GM10266 (cell line): ENCODE measurements at regions not wholly inside any gene's neighbourhood (a gene's known extent, or its start where the extent isn't known, plus 50 kb on each side); places are given as distances from the start of the nearest gene placed in this dataset.

Experiments used
- DNase-seq: peaks from one replicate; pipeline ENCODE4 v3.0.0; 2012; ENCODE audit errors: extremely low spot score
- CTCF ChIP-seq: IDR thresholded peaks from 2 replicates; pipeline ENCODE4 v1.5.1; 2012; ENCODE audit warnings: mild to moderate bottlenecking, low read depth; ENCODE audit not compliant: control insufficient read depth, insufficient read depth; ENCODE audit errors: missing control alignments

GRCh38 chr9:118701985-118702384 lies 667.2 kb downstream of the BRINP1 start:
- DNase-seq: no peak
- no peak for TF ChIP-seq CTCF

GRCh38 chr9:118711843-118712242 lies 657.4 kb downstream of the BRINP1 start:
- no peak for TF ChIP-seq CTCF

GRCh38 chr9:118721276-118721675 lies 648.0 kb downstream of the BRINP1 start:
- no peak for TF ChIP-seq CTCF
- no peak for DNase-seq

More at GRCh38 chr9:118711843-118712242, 657.4 kb downstream of the BRINP1 start:
- DNase-seq: no peak

- DNase-seq: no peak
- no peak for TF ChIP-seq CTCF
Measured at GRCh38 chr9:118721923-118722322, 647.3 kb downstream of the BRINP1 start.

GRCh38 chr9:118729981-118730380 lies 639.3 kb downstream of the BRINP1 start:
- TF ChIP-seq CTCF: no peak
- DNase-seq: no peak

GRCh38 chr9:118732998-118733397 lies 636.2 kb downstream of the BRINP1 start:
- no peak for TF ChIP-seq CTCF
- DNase-seq: no peak

- no peak for TF ChIP-seq CTCF
- DNase-seq: no peak
Measured at GRCh38 chr9:118734696-118735095, 634.5 kb downstream of the BRINP1 start.

- TF ChIP-seq CTCF: no peak
Measured at GRCh38 chr9:118736406-118736805, 632.8 kb downstream of the BRINP1 start.

More at GRCh38 chr9:118736406-118736805, 632.8 kb downstream of the BRINP1 start:
- no peak for DNase-seq
